GM20431 (cell line): ENCODE measurements at regions not wholly inside any gene's neighbourhood (a gene's known extent, or its start where the extent isn't known, plus 50 kb on each side); places are given as distances from the start of the nearest gene placed in this dataset.

Experiments
- in situ Hi-C: fragments of 300-500 bp; cut with MseI, MboI; formaldehyde crosslinking; loops from one replicate; pipeline ENCODE4 v1.15.0; 2020; ENCODE audit warnings: low sequenced_read_pairs; ENCODE audit not compliant: unreplicated experiment

- in situ Hi-C loops, result no loop called here
Measured at GRCh38 chr9:91114450-91114849, 247.3 kb downstream of the AUH start.

- in situ Hi-C loops, result no loop called here
Measured at GRCh38 chr9:91116211-91116610, 245.5 kb downstream of the AUH start.

- in situ Hi-C loops, result no loop called here
Measured at GRCh38 chr9:91116711-91117110, 245.0 kb downstream of the AUH start.

- in situ Hi-C loops, result no loop called here
Measured at GRCh38 chr9:91117474-91117891, 244.2 kb downstream of the AUH start.

- in situ Hi-C loops, result no loop called here
Measured at GRCh38 chr9:91117959-91118703, 243.6 kb downstream of the AUH start.

- in situ Hi-C loops, result no loop called here
Measured at GRCh38 chr9:91118704-91119025, 243.1 kb downstream of the AUH start.

- in situ Hi-C loops, result no loop called here
Measured at GRCh38 chr9:91119142-91119541, 242.6 kb downstream of the AUH start.

GRCh38 chr9:91119679-91120078 is 242.0 kb downstream of the AUH start:
- in situ Hi-C loops, result no loop called here

- in situ Hi-C loops, result no loop called here
Measured at GRCh38 chr9:91120200-91120599, 241.5 kb downstream of the AUH start.

GRCh38 chr9:91122755-91123154 is 239.0 kb downstream of the AUH start:
- in situ Hi-C loops, result no loop called here

- in situ Hi-C loops, result no loop called here
Measured at GRCh38 chr9:91126761-91127445, 234.8 kb downstream of the AUH start.

- in situ Hi-C loops, result no loop called here
Measured at GRCh38 chr9:91127653-91128052, 234.1 kb downstream of the AUH start.

GRCh38 chr9:91130796-91131318 is 230.9 kb downstream of the AUH start:
- in situ Hi-C loops, result no loop called here

GRCh38 chr9:91131433-91131839 is 230.3 kb downstream of the AUH start:
- in situ Hi-C loops, result no loop called here

GRCh38 chr9:91132576-91133073 is 229.1 kb downstream of the AUH start:
- in situ Hi-C loops, result no loop called here

- in situ Hi-C loops, result no loop called here
Measured at GRCh38 chr9:91134608-91135007, 227.1 kb downstream of the AUH start.

GRCh38 chr9:91137391-91137790 is 224.3 kb downstream of the AUH start:
- in situ Hi-C loops, result no loop called here

- in situ Hi-C loops, result no loop called here
Measured at GRCh38 chr9:91138760-91139159, 223.0 kb downstream of the AUH start.

GRCh38 chr9:91141407-91141965 is 220.2 kb downstream of the AUH start:
- in situ Hi-C loops, result no loop called here

GRCh38 chr9:91143162-91143561 is 218.6 kb downstream of the AUH start:
- in situ Hi-C loops, result no loop called here

- in situ Hi-C loops, result no loop called here
Measured at GRCh38 chr9:91143642-91144041, 218.1 kb downstream of the AUH start.
